SK-N-SH treated with all-trans-retinoic acid at 6 μM for 48 hours (cell line): ENCODE measurements at regions not wholly inside any gene's neighbourhood (a gene's known extent, or its start where the extent isn't known, plus 50 kb on each side); places are given as distances from the start of the nearest gene placed in this dataset.

Source experiments
- ATAC-seq: fragments of 200-7000 bp; cut with Tn5 transposase; 3 replicates; pipeline ENCODE4 v1.9.1; 2020; ENCODE audit warnings: mild to moderate bottlenecking, moderate library complexity
- ARNTL ChIP-seq: fragments of 450-650 bp; formaldehyde crosslinking; IDR thresholded peaks from 2 replicates; pipeline ENCODE4 v1.5.0; 2020; ENCODE audit warnings: low read depth, mild to moderate bottlenecking, moderate library complexity, borderline replicate concordance
- BACH2 ChIP-seq: fragments of 250-450 bp; sonication (Bioruptor Pico); IDR thresholded peaks from 2 replicates; pipeline ENCODE4 v1.9.0; 2021; ENCODE audit warnings: mild to moderate bottlenecking, borderline replicate concordance
- CSDC2 ChIP-seq: fragments of 250-450 bp; sonication (Bioruptor Pico); IDR thresholded peaks from 2 replicates; pipeline ENCODE4 v1.5.0; 2020; ENCODE audit warnings: mild to moderate bottlenecking, moderate library complexity
- ESRRG ChIP-seq: fragments of 250-450 bp; sonication (Bioruptor Pico); IDR thresholded peaks from 2 replicates; pipeline ENCODE4 v1.6.1; 2021; ENCODE audit warnings: mild to moderate bottlenecking
- GLIS3 ChIP-seq: fragments of 250-450 bp; sonication (Bioruptor Pico); IDR thresholded peaks from 2 replicates; pipeline ENCODE4 v1.5.0; 2020; ENCODE audit warnings: mild to moderate bottlenecking, moderate library complexity
- OSR1 ChIP-seq: fragments of 250-450 bp; sonication (Bioruptor Pico); IDR thresholded peaks from 2 replicates; pipeline ENCODE4 v1.8.0; 2022; ENCODE audit warnings: moderate library complexity, mild to moderate bottlenecking, inconsistent platforms
- POU6F1 ChIP-seq: fragments of 250-450 bp; sonication (Bioruptor Pico); IDR thresholded peaks from 2 replicates; pipeline ENCODE4 v1.8.0; 2021; ENCODE audit warnings: low read depth, mild to moderate bottlenecking, moderate library complexity, borderline replicate concordance
- PPARA ChIP-seq: fragments of 250-450 bp; sonication (Bioruptor Pico); IDR thresholded peaks from 2 replicates; pipeline ENCODE4 v1.5.0; 2020; ENCODE audit warnings: mild to moderate bottlenecking, borderline replicate concordance
- RARB ChIP-seq: fragments of 250-450 bp; sonication (Bioruptor Pico); IDR thresholded peaks from 2 replicates; pipeline ENCODE4 v1.8.0; 2021; ENCODE audit warnings: mild to moderate bottlenecking, moderate library complexity
- SNAI2 ChIP-seq: fragments of 250-450 bp; sonication (Bioruptor Pico); IDR thresholded peaks from 2 replicates; pipeline ENCODE4 v1.5.0; 2020; ENCODE audit warnings: mild to moderate bottlenecking, moderate library complexity
- TCF4 ChIP-seq: fragments of 250-450 bp; sonication (Bioruptor Pico); IDR thresholded peaks from 2 replicates; pipeline ENCODE4 v1.8.0; 2021; ENCODE audit warnings: mild to moderate bottlenecking, moderate library complexity, borderline replicate concordance
- TOX ChIP-seq: fragments of 250-450 bp; sonication (Bioruptor Pico); IDR thresholded peaks from 2 replicates; pipeline ENCODE4 v1.8.0; 2021; ENCODE audit warnings: mild to moderate bottlenecking, moderate library complexity, borderline replicate concordance
- ZFP3 ChIP-seq: fragments of 250-450 bp; sonication (Bioruptor Pico); IDR thresholded peaks from 2 replicates; pipeline ENCODE4 v1.5.0; 2020; ENCODE audit warnings: mild to moderate bottlenecking, moderate library complexity
- ZFP30 ChIP-seq: fragments of 450-650 bp; formaldehyde crosslinking; IDR thresholded peaks from 2 replicates; pipeline ENCODE4 v1.5.0; 2022; ENCODE audit warnings: mild to moderate bottlenecking, moderate library complexity
- ZNF565 ChIP-seq: fragments of 450-650 bp; formaldehyde crosslinking; conservative IDR thresholded peaks from 2 replicates; pipeline ENCODE4 v1.5.0; 2020; ENCODE audit warnings: low read depth, mild to moderate bottlenecking, moderate library complexity
- ZNF70 ChIP-seq: fragments of 450-650 bp; formaldehyde crosslinking; IDR thresholded peaks from 2 replicates; pipeline ENCODE4 v1.5.0; 2020; ENCODE audit warnings: mild to moderate bottlenecking, moderate library complexity
- ZNF8 ChIP-seq: fragments of 450-650 bp; formaldehyde crosslinking; IDR thresholded peaks from 2 replicates; pipeline ENCODE4 v1.5.0; 2020; ENCODE audit warnings: mild to moderate bottlenecking, moderate library complexity
- TF ChIP-seq, protein P1 (sequence below): fragments of 250-450 bp; sonication (Bioruptor Pico); IDR thresholded peaks from 2 replicates; pipeline ENCODE4 v1.5.1; 2021; ENCODE audit warnings: mild to moderate bottlenecking, moderate library complexity
- TF ChIP-seq, protein P2 (sequence below): fragments of 250-450 bp; sonication (Bioruptor Pico); IDR thresholded peaks from 2 replicates; pipeline ENCODE4 v1.8.0; 2020; ENCODE audit warnings: mild to moderate bottlenecking, moderate library complexity, borderline replicate concordance
- TF ChIP-seq, protein P3 (sequence below): fragments of 250-450 bp; sonication (Bioruptor Pico); IDR thresholded peaks from 2 replicates; pipeline ENCODE4 v1.5.0; 2020; ENCODE audit warnings: mild to moderate bottlenecking, moderate library complexity
- TF ChIP-seq, protein P4 (sequence below): fragments of 250-450 bp; sonication (Bioruptor Pico); IDR thresholded peaks from 2 replicates; pipeline ENCODE4 v1.5.1; 2020; ENCODE audit warnings: low read depth, mild to moderate bottlenecking, moderate library complexity

DNA sequence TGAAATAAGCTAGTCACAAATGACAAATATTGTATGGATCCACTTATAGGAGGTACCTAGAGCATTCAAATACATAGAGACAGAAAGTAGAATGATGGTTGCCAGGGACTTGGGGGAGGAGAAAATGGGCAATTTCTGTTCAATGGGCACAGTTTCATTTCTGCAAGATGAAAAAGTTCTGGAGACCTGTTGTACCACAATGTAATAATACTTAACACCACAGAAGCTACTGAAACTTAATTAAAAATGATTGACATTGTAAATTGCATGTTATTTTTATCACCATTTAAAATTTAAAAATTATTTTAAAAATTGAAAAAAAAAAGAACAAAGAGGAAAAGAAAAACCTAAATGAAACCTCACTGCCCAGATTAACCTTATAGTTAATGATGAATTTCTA is 67.4 kb downstream of the NHLRC1 start:
- no peak for ATAC-seq
- TF ChIP-seq ZFP3 (CRISPR knock-in tag) (no peak), RARB (CRISPR knock-in tag) (no peak), PPARA (no peak), ZFP30 (CRISPR knock-in tag) (no peak), ZNF565 (CRISPR knock-in tag) (no peak), ZNF8 (no peak), OSR1 (CRISPR knock-in tag) (no peak), ARNTL (CRISPR knock-in tag) (no peak), POU6F1 (CRISPR knock-in tag) (no peak)
- TF ChIP-seq, protein P1, sequence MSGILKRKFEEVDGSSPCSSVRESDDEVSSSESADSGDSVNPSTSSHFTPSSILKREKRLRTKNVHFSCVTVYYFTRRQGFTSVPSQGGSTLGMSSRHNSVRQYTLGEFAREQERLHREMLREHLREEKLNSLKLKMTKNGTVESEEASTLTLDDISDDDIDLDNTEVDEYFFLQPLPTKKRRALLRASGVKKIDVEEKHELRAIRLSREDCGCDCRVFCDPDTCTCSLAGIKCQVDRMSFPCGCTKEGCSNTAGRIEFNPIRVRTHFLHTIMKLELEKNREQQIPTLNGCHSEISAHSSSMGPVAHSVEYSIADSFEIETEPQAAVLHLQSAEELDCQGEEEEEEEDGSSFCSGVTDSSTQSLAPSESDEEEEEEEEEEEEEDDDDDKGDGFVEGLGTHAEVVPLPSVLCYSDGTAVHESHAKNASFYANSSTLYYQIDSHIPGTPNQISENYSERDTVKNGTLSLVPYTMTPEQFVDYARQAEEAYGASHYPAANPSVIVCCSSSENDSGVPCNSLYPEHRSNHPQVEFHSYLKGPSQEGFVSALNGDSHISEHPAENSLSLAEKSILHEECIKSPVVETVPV (CRISPR knock-in tag), result no peak

- no peak for TF ChIP-seq RARB (CRISPR knock-in tag)
- TF ChIP-seq TOX (CRISPR knock-in tag), result no peak
- TF ChIP-seq ZFP30 (CRISPR knock-in tag), result no peak
These were observed 66.4 kb upstream of the KIF13A start for GRCh38 chr6:18053555-18054445.

GRCh38 chr6:18053078-18053477 is 65.6 kb upstream of the KIF13A start:
- ATAC-seq, result no peak
- TF ChIP-seq CSDC2 (CRISPR knock-in tag) (no peak), BACH2 (CRISPR knock-in tag) (no peak)

More at GRCh38 chr6:18053555-18054445, 66.4 kb upstream of the KIF13A start:
- ATAC-seq, result no peak

GRCh38 chr6:18049646-18050045 is 62.2 kb upstream of the KIF13A start:
- TF ChIP-seq, protein P2, sequence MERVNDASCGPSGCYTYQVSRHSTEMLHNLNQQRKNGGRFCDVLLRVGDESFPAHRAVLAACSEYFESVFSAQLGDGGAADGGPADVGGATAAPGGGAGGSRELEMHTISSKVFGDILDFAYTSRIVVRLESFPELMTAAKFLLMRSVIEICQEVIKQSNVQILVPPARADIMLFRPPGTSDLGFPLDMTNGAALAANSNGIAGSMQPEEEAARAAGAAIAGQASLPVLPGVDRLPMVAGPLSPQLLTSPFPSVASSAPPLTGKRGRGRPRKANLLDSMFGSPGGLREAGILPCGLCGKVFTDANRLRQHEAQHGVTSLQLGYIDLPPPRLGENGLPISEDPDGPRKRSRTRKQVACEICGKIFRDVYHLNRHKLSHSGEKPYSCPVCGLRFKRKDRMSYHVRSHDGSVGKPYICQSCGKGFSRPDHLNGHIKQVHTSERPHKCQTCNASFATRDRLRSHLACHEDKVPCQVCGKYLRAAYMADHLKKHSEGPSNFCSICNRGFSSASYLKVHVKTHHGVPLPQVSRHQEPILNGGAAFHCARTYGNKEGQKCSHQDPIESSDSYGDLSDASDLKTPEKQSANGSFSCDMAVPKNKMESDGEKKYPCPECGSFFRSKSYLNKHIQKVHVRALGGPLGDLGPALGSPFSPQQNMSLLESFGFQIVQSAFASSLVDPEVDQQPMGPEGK (CRISPR knock-in tag), result no peak
- no peak for TF ChIP-seq RARB (CRISPR knock-in tag)
- TF ChIP-seq ESRRG (CRISPR knock-in tag), result no peak
- TF ChIP-seq, protein P3, sequence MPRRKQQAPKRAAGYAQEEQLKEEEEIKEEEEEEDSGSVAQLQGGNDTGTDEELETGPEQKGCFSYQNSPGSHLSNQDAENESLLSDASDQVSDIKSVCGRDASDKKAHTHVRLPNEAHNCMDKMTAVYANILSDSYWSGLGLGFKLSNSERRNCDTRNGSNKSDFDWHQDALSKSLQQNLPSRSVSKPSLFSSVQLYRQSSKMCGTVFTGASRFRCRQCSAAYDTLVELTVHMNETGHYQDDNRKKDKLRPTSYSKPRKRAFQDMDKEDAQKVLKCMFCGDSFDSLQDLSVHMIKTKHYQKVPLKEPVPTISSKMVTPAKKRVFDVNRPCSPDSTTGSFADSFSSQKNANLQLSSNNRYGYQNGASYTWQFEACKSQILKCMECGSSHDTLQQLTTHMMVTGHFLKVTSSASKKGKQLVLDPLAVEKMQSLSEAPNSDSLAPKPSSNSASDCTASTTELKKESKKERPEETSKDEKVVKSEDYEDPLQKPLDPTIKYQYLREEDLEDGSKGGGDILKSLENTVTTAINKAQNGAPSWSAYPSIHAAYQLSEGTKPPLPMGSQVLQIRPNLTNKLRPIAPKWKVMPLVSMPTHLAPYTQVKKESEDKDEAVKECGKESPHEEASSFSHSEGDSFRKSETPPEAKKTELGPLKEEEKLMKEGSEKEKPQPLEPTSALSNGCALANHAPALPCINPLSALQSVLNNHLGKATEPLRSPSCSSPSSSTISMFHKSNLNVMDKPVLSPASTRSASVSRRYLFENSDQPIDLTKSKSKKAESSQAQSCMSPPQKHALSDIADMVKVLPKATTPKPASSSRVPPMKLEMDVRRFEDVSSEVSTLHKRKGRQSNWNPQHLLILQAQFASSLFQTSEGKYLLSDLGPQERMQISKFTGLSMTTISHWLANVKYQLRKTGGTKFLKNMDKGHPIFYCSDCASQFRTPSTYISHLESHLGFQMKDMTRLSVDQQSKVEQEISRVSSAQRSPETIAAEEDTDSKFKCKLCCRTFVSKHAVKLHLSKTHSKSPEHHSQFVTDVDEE (CRISPR knock-in tag), result no peak
- TF ChIP-seq CSDC2 (CRISPR knock-in tag), result no peak
- no peak for TF ChIP-seq GLIS3 (CRISPR knock-in tag)
- no peak for TF ChIP-seq ZNF70 (CRISPR knock-in tag)
- TF ChIP-seq PPARA, result no peak
- no peak for TF ChIP-seq OSR1 (CRISPR knock-in tag)
- no peak for TF ChIP-seq ZNF565 (CRISPR knock-in tag)
- TF ChIP-seq TCF4 (CRISPR knock-in tag), result no peak
- no peak for TF ChIP-seq SNAI2 (CRISPR knock-in tag)
- TF ChIP-seq, protein P4, sequence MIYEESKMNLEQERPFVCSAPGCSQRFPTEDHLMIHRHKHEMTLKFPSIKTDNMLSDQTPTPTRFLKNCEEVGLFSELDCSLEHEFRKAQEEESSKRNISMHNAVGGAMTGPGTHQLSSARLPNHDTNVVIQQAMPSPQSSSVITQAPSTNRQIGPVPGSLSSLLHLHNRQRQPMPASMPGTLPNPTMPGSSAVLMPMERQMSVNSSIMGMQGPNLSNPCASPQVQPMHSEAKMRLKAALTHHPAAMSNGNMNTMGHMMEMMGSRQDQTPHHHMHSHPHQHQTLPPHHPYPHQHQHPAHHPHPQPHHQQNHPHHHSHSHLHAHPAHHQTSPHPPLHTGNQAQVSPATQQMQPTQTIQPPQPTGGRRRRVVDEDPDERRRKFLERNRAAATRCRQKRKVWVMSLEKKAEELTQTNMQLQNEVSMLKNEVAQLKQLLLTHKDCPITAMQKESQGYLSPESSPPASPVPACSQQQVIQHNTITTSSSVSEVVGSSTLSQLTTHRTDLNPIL (CRISPR knock-in tag), result no peak
- TF ChIP-seq, protein P1 (CRISPR knock-in tag), result no peak
- no peak for TF ChIP-seq POU6F1 (CRISPR knock-in tag)
- no peak for ATAC-seq
